ENCODE measurements at regions not wholly inside any gene's neighbourhood (a gene's known extent, or its start where the extent isn't known, plus 50 kb on each side); places are given as distances from the start of the nearest gene placed in this dataset.

- H3K9ac ChIP-seq (ENCODE audit: insufficient read depth, low read length): no peak overlapping the region
- H3K79me2 ChIP-seq (ENCODE audit: control insufficient read depth, insufficient read depth, low read length): no peaks in the 10 kb centered on the region
- no peak for TF ChIP-seq EZH2 (IDR thresholded peaks at IDR 0.05; ENCODE audit: low read length, missing control alignments)
- no peak for TF ChIP-seq CTCF (conservative IDR thresholded peaks at IDR 0.05 in 1 of 2, IDR thresholded peaks at IDR 0.05 in 1 of 2; ENCODE audit: low read depth in 1 of 2, low read length in 2 of 2)
- H3K27me3 ChIP-seq (ENCODE audit: control insufficient read depth, insufficient read depth, low read length): peaks cover 7% of the 10 kb centered on the region
- H3K27ac ChIP-seq (ENCODE audit: insufficient read depth, low read length): no peak overlapping the region
- no peaks in the 10 kb centered on the region for H4K20me1 ChIP-seq (ENCODE audit: control insufficient read depth, extremely low read depth, insufficient read depth, low read length)
- no peaks in the 10 kb centered on the region for H3K4me1 ChIP-seq (ENCODE audit: control insufficient read depth, extremely low read depth, insufficient read depth, low read length)
- no peaks in the 10 kb centered on the region for H3K9me3 ChIP-seq (ENCODE audit: control insufficient read depth, insufficient read depth, low read depth, low read length)
- no peak overlapping the region for H3K4me3 ChIP-seq (replicated peaks in 1 of 4; ENCODE audit: control extremely low read depth in 1 of 4, insufficient read depth in 1 of 4, low read depth in 3 of 4, low read length in 4 of 4)
- no peak overlapping the region for H3K4me2 ChIP-seq (ENCODE audit: extremely low read depth, insufficient read depth, low read length)
- DNase-seq (ENCODE audit: low read depth in 2 of 2): no peak
- no peaks in the 10 kb centered on the region for H3K36me3 ChIP-seq (ENCODE audit: control insufficient read depth, insufficient read depth, low read length)
- H2AFZ ChIP-seq (ENCODE audit: low read length): no peak overlapping the region
These were observed 73.1 kb upstream of the FBRSL1 start for GRCh38 chr12:132416827-132417226.

- Histone ChIP-seq H3K4me3 (replicated peaks in 1 of 4; ENCODE audit: control extremely low read depth in 1 of 4, insufficient read depth in 1 of 4, low read depth in 3 of 4, low read length in 4 of 4) (no peak overlapping the region), H3K9ac (ENCODE audit: insufficient read depth, low read length) (no peak overlapping the region), H2AFZ (ENCODE audit: low read length) (no peak overlapping the region), H3K36me3 (ENCODE audit: control insufficient read depth, insufficient read depth, low read length) (no peaks in the 10 kb centered on the region), H3K27me3 (ENCODE audit: control insufficient read depth, insufficient read depth, low read length) (peaks cover 7% of the 10 kb centered on the region), H3K9me3 (ENCODE audit: control insufficient read depth, insufficient read depth, low read depth, low read length) (no peaks in the 10 kb centered on the region), H3K79me2 (ENCODE audit: control insufficient read depth, insufficient read depth, low read length) (no peaks in the 10 kb centered on the region), H3K27ac (ENCODE audit: insufficient read depth, low read length) (no peak overlapping the region), H4K20me1 (ENCODE audit: control insufficient read depth, extremely low read depth, insufficient read depth, low read length) (no peaks in the 10 kb centered on the region), H3K4me1 (ENCODE audit: control insufficient read depth, extremely low read depth, insufficient read depth, low read length) (no peaks in the 10 kb centered on the region), H3K4me2 (ENCODE audit: extremely low read depth, insufficient read depth, low read length) (no peak overlapping the region)
- TF ChIP-seq EZH2 (IDR thresholded peaks at IDR 0.05; ENCODE audit: low read length, missing control alignments): no peak
- TF ChIP-seq CTCF (conservative IDR thresholded peaks at IDR 0.05 in 1 of 2, IDR thresholded peaks at IDR 0.05 in 1 of 2; ENCODE audit: low read depth in 1 of 2, low read length in 2 of 2): no peak
- DNase-seq (ENCODE audit: low read depth in 2 of 2): no peak
These were observed 73.8 kb upstream of the FBRSL1 start for GRCh38 chr12:132416121-132416673.

GRCh38 chr12:132415327-132416120, 74.4 kb upstream of the FBRSL1 start:
- DNase-seq (ENCODE audit: low read depth in 2 of 2): no peak
- H3K79me2 ChIP-seq (ENCODE audit: control insufficient read depth, insufficient read depth, low read length): no peaks in the 10 kb centered on the region
- H2AFZ ChIP-seq (ENCODE audit: low read length): no peak overlapping the region
- no peaks in the 10 kb centered on the region for H4K20me1 ChIP-seq (ENCODE audit: control insufficient read depth, extremely low read depth, insufficient read depth, low read length)
- H3K4me1 ChIP-seq (ENCODE audit: control insufficient read depth, extremely low read depth, insufficient read depth, low read length): no peaks in the 10 kb centered on the region
- no peaks in the 10 kb centered on the region for H3K9me3 ChIP-seq (ENCODE audit: control insufficient read depth, insufficient read depth, low read depth, low read length)
- peaks cover 5% of the 10 kb centered on the region for H3K27me3 ChIP-seq (ENCODE audit: control insufficient read depth, insufficient read depth, low read length)
- H3K4me3 ChIP-seq (replicated peaks in 1 of 4; ENCODE audit: control extremely low read depth in 1 of 4, insufficient read depth in 1 of 4, low read depth in 3 of 4, low read length in 4 of 4): no peak overlapping the region
- H3K27ac ChIP-seq (ENCODE audit: insufficient read depth, low read length): no peak overlapping the region
- H3K36me3 ChIP-seq (ENCODE audit: control insufficient read depth, insufficient read depth, low read length): no peaks in the 10 kb centered on the region
- no peak overlapping the region for H3K4me2 ChIP-seq (ENCODE audit: extremely low read depth, insufficient read depth, low read length)
- no peak overlapping the region for H3K9ac ChIP-seq (ENCODE audit: insufficient read depth, low read length)
- TF ChIP-seq CTCF (conservative IDR thresholded peaks at IDR 0.05 in 1 of 2, IDR thresholded peaks at IDR 0.05 in 1 of 2; ENCODE audit: low read depth in 1 of 2, low read length in 2 of 2): no peak
- no peak for TF ChIP-seq EZH2 (IDR thresholded peaks at IDR 0.05; ENCODE audit: low read length, missing control alignments)

All from fibroblast of lung (primary cell).